ENCODE measurements at regions not wholly inside any gene's neighbourhood (a gene's known extent, or its start where the extent isn't known, plus 50 kb on each side); places are given as distances from the start of the nearest gene placed in this dataset.

DNA sequence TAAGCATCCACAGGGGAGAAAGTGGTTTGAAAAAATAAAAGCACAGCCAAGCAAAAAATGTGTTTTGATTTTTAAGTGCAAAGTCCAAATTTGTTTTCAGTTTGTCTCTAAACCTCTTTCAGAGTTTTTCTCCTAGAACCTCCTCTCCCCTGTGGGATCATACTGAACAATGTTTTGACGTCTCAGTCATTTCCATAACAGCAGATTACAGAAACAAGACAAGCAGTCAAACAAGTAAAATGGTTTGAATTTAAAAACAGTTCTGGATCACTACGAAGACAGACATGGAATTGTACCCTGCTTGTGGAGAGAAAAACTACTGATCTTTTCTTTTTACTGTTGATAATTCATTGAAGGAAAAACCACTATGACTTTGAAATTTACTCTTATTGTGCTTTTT is 245.7 kb upstream of the CNTN4 start:
- Mint-ChIP-seq H3K36me3 (ENCODE audit: low read depth) (no peaks in the 10 kb centered on the region), H3K27ac (ENCODE audit: unreplicated experiment) (no peak overlapping the region)

DNA sequence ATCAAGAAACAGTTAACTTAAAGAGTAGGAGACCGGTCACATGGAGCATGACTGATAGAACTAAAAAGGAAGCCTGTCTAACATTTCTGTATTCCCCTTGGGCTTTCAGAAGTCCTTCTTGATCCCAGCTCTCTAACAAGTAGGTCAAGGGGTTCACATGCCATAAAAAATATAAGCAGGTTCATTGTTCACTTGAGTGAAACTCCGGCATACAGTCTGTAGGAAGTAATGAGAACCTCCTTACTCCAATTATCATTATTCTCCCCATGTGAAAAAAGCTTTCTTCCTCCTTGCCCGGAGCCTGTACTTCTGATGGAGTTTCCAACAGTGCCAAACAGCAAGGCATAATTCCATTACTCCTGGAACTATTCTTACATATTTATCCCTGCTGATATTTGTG is 242.8 kb upstream of the CNTN4 start:
- no peaks in the 10 kb centered on the region for H3K9me3 Mint-ChIP-seq
- H3K4me1 Mint-ChIP-seq, result peaks cover 22% of the 10 kb centered on the region

More for the DNA sequence above, 245.7 kb upstream of the CNTN4 start:
- no peak overlapping the region for H3K4me3 Mint-ChIP-seq
- H3K27me3 Mint-ChIP-seq (ENCODE audit: low read depth), result no peaks in the 10 kb centered on the region
- H3K9me3 Mint-ChIP-seq, result no peaks in the 10 kb centered on the region
- DNase-seq (ENCODE audit: low read depth, low spot score), result no peak
- TF ChIP-seq, protein P1, sequence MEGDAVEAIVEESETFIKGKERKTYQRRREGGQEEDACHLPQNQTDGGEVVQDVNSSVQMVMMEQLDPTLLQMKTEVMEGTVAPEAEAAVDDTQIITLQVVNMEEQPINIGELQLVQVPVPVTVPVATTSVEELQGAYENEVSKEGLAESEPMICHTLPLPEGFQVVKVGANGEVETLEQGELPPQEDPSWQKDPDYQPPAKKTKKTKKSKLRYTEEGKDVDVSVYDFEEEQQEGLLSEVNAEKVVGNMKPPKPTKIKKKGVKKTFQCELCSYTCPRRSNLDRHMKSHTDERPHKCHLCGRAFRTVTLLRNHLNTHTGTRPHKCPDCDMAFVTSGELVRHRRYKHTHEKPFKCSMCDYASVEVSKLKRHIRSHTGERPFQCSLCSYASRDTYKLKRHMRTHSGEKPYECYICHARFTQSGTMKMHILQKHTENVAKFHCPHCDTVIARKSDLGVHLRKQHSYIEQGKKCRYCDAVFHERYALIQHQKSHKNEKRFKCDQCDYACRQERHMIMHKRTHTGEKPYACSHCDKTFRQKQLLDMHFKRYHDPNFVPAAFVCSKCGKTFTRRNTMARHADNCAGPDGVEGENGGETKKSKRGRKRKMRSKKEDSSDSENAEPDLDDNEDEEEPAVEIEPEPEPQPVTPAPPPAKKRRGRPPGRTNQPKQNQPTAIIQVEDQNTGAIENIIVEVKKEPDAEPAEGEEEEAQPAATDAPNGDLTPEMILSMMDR (conservative IDR thresholded peaks at IDR 0.05), result no peak
- H3K4me1 Mint-ChIP-seq, result peaks cover 22% of the 10 kb centered on the region

DNA sequence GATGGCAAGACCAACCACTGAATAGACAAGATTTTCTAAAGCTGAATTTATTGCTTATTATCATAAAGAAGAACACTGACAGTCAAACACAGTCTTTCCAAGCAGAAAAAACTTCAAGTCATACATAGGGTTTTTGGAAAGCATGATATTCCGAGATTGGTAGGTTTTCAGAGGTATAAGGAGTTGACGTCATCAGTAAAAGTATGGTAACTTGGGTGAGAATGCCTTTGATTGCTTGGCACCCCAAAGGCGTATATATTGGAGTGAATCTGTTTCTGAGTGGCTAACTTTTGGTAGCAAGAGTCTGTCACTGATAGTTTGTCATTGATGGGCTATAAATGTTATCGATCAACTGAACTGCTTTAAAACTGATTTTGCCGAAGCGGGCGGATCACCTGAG is 227.9 kb upstream of the CNTN4 start:
- TF ChIP-seq, protein P1 (conservative IDR thresholded peaks at IDR 0.05), result no peak
- Mint-ChIP-seq H3K4me3 (no peak overlapping the region), H3K27me3 (ENCODE audit: low read depth) (no peaks in the 10 kb centered on the region), H3K36me3 (ENCODE audit: low read depth) (no peaks in the 10 kb centered on the region), H3K27ac (ENCODE audit: unreplicated experiment) (no peak overlapping the region), H3K9me3 (no peaks in the 10 kb centered on the region), H3K4me1 (no peaks in the 10 kb centered on the region)
- no peak for DNase-seq (ENCODE audit: low read depth, low spot score)

More for the DNA sequence above, 242.8 kb upstream of the CNTN4 start:
- no peak for DNase-seq (ENCODE audit: low read depth, low spot score)
- Mint-ChIP-seq H3K27me3 (ENCODE audit: low read depth) (no peaks in the 10 kb centered on the region), H3K27ac (ENCODE audit: unreplicated experiment) (peak overlapping the region; percentile 43), H3K4me3 (no peak overlapping the region), H3K36me3 (ENCODE audit: low read depth) (no peaks in the 10 kb centered on the region)
- TF ChIP-seq, protein P1 (conservative IDR thresholded peaks at IDR 0.05), result no peak

DNA sequence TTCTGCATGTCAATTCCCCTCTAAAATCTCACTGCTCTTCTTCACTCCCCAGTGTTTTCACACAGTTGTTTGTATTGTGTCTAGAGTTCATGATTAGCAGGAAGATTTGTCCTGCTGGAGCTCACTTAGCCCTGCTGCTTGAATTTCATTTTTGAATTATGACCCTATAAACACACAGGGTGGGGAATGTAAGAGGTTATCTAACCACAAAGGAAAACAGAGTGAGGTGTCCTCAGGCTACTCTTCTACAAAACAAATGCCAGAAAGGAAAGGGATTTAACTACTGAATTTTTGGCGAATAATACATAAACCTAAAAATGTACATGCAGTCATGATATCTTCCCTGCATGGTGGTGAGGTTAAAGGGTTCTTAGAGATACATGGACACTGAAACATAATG is 215.1 kb upstream of the CNTN4 start:
- no peaks in the 10 kb centered on the region for H3K4me1 Mint-ChIP-seq
- H3K36me3 Mint-ChIP-seq (ENCODE audit: low read depth), result no peaks in the 10 kb centered on the region
- H3K27ac Mint-ChIP-seq (ENCODE audit: unreplicated experiment), result no peak overlapping the region
- H3K9me3 Mint-ChIP-seq, result peaks cover 2% of the 10 kb centered on the region
- TF ChIP-seq, protein P1 (conservative IDR thresholded peaks at IDR 0.05), result no peak
- DNase-seq (ENCODE audit: low read depth, low spot score), result no peak
- H3K4me3 Mint-ChIP-seq, result no peak overlapping the region
- no peaks in the 10 kb centered on the region for H3K27me3 Mint-ChIP-seq (ENCODE audit: low read depth)

DNA sequence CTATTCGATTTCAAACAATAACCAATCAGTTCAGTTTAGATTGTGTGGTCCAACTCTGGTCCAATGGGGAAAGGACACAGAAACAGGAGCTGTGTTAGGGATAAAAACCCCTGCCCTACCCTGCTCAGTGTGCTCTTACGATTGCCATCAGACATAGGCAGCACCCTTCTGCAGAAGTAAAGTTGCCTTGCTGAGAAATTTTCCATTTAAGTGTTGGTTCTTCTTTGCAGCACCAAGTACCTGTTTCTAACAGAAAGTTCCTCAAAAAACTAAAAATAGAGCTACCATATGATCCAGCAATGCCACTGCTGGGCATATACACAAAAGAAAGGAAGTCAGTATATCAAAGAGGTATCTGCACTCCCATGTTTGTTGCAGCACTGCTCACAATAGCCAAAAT is 206.2 kb upstream of the CNTN4 start:
- TF ChIP-seq, protein P1 (conservative IDR thresholded peaks at IDR 0.05), result no peak
- no peak overlapping the region for H3K4me3 Mint-ChIP-seq
- no peaks in the 10 kb centered on the region for H3K4me1 Mint-ChIP-seq
- no peak overlapping the region for H3K27ac Mint-ChIP-seq (ENCODE audit: unreplicated experiment)
- no peaks in the 10 kb centered on the region for H3K27me3 Mint-ChIP-seq (ENCODE audit: low read depth)
- no peaks in the 10 kb centered on the region for H3K36me3 Mint-ChIP-seq (ENCODE audit: low read depth)
- peaks cover 19% of the 10 kb centered on the region for H3K9me3 Mint-ChIP-seq
- no peak for DNase-seq (ENCODE audit: low read depth, low spot score)

DNA sequence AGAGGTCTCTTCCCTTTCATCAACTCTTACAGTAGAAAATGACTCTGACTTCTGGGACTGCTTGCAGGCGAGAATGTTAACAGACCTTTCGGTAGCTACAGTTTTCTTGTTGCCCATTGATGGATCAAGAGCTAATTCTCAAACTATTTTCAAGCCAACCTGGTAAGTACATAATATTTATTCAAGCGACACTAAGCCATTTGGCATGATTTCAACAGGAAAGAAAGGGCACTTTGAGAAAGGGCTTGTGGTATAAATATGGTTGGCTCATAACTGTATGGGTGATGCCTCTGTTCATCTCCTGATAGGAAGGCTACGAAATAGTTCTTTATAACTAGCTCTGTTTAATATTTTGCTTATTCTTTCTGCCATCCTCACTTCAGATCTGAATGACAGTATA is 196.2 kb upstream of the CNTN4 start:
- no peak overlapping the region for H3K4me3 Mint-ChIP-seq
- DNase-seq (ENCODE audit: low read depth, low spot score), result no peak
- H3K27me3 Mint-ChIP-seq (ENCODE audit: low read depth), result no peaks in the 10 kb centered on the region
- H3K4me1 Mint-ChIP-seq, result no peaks in the 10 kb centered on the region
- no peak overlapping the region for H3K27ac Mint-ChIP-seq (ENCODE audit: unreplicated experiment)
- no peaks in the 10 kb centered on the region for H3K9me3 Mint-ChIP-seq
- no peaks in the 10 kb centered on the region for H3K36me3 Mint-ChIP-seq (ENCODE audit: low read depth)
- TF ChIP-seq, protein P1 (conservative IDR thresholded peaks at IDR 0.05), result no peak

All from neural crest cell (in vitro differentiated cells).